ENCODE measurements at regions not wholly inside any gene's neighbourhood (a gene's known extent, or its start where the extent isn't known, plus 50 kb on each side); places are given as distances from the start of the nearest gene placed in this dataset.

GRCh38 chr13:87553142-87553541 lies 118.0 kb upstream of the SLITRK5 start:
- TF ChIP-seq EZH2 (IDR thresholded peaks at IDR 0.05; ENCODE audit: insufficient read depth, poor library complexity, severe bottlenecking) (no peak), EZH2phosphoT487 (IDR thresholded peaks at IDR 0.05; ENCODE audit: insufficient read depth, low read depth) (no peak)

Measured in GM23248 (cell line).